HG02588 (cell line): ENCODE measurements at regions not wholly inside any gene's neighbourhood (a gene's known extent, or its start where the extent isn't known, plus 50 kb on each side); places are given as distances from the start of the nearest gene placed in this dataset.

ENCODE experiments used
- ATAC-seq: cut with Tn5 transposase; IDR thresholded peaks from one replicate; pipeline ENCODE4 v1.9.1; 2021; ENCODE audit warnings: mild to moderate bottlenecking, moderate library complexity; ENCODE audit not compliant: unreplicated experiment

DNA sequence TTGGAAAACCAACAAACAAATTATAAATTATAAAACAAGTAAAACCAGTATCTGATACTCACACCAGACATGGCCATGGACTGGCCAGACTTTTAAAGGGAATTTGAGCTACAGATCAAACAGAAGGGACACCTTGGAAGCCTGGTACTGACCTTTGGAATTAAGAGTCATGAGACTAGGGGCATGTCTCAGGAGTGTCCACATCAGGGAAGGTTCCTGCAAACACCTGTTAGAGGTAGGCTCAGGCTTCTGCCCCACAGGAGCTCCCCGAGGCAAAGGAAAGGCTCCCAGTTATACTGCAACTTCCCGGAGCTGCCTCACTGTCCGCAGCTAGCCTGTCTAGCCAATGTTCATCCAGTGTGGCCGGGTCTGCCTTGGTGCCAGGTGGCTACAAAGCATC lies 290.1 kb downstream of the BUD13 start:
- ATAC-seq: no peak

- no peak for ATAC-seq
Observed at GRCh38 chr11:116481126-116481675, 291.6 kb downstream of the BUD13 start.

GRCh38 chr11:116478669-116479668 lies 293.8 kb downstream of the BUD13 start:
- no peak for ATAC-seq

- ATAC-seq: no peak
Observed at GRCh38 chr11:116478205-116478604, 294.6 kb downstream of the BUD13 start.

- no peak for ATAC-seq
Observed at GRCh38 chr11:116473790-116474346, 298.9 kb downstream of the BUD13 start.

GRCh38 chr11:116473206-116473769 lies 299.5 kb downstream of the BUD13 start:
- ATAC-seq: no peak

GRCh38 chr11:116472651-116473050 lies 300.1 kb downstream of the BUD13 start:
- ATAC-seq: no peak

GRCh38 chr11:116471608-116472256 lies 301.1 kb downstream of the BUD13 start:
- no peak for ATAC-seq

DNA sequence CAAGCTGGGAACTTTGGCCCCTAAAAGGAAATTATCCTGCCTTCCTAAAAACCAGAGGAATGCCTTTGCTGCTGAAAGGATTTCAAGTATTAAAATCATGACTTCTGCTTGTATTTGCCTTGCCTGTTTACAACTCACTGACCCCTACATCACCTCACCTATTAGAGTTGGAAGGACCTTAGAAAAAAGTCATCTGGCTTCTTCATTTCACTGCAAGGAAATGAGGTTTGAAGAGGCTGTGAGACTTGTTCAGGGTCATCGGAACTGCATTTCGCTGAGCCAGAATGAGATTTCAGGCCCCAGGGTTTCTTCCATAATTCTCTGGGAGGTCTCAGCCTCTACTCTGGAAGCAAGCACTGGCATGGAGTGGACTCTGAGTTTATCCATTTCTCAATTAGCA lies 304.1 kb downstream of the BUD13 start:
- ATAC-seq: no peak

DNA sequence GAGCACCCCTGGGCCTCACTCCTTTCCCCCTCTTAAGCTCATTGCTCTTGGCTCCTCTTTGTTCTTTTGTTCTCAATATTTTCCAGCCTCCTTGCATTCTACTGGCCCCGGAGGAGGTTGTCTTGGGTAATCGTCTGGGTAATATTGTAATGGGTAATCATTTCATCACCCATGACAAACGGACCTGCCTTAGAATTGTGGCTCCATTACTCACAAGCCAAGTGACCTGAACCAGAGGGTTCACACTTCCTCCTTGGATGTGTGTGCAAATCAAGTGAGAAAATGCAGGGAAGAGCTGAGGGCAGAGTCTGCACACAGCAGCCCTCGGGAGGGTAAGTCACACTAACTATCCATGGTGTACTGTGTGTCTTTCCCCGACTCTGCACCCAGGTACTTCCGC lies 305.0 kb downstream of the BUD13 start:
- ATAC-seq: no peak

GRCh38 chr11:116466801-116467200 lies 306.0 kb downstream of the BUD13 start:
- no peak for ATAC-seq

- no peak for ATAC-seq
Observed at GRCh38 chr11:116466191-116466590, 306.6 kb downstream of the BUD13 start.

DNA sequence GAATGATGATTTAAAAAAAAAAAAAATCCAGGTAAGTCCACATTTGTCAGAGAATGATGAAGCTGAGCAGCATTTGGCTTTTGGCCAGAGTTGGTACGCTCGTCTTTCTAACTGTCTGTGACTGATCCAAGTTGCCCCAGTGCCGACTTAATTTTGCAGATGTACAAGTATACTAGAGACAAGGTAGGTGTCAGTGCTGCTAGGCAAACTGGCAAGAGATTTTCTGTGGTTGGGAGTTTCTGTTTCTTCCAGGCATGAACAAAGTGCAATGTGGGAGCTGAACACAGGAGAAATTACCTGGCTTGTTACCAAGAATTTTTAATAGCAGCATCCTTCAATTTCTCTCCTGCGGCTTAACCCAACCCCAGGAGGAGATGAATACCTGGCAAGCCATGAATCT lies 307.7 kb downstream of the BUD13 start:
- no peak for ATAC-seq

GRCh38 chr11:116461789-116462188 lies 311.0 kb downstream of the BUD13 start:
- ATAC-seq: no peak

DNA sequence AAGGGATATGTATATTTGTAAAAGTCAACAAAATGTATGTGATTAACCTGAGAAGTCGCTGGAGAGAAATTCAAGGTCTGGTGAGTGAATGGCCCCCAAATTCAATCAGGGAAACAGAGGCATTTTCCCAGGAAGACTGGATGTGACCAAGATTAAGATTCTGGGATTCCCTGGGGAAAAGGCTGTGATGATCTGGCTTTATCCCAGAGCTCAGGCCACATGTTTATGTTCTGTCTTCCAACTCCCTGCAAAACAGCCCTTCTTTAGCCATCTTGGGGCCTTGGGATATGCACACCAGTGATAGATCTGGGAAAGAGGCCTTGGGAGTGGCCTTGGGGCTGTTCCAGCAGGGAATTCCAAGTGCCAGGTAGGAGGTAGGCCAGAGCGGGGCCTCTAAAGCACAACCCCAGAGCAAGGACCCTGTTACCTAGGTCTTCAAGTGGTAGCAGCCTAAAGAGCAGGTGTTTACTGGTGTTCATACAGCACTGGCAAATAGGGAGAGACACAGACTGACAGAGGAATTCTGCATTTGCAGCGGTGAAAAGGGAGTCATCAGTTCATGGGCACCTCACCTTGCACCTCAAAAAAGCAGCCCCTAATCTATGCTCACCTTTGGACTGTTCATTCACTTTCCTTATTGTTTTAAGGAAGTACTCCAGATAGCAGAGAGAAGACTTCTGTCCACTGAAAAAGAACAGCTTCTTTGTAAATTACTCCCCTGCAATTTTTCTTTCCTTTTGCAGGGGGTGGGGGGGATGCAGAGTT lies 312.4 kb downstream of the BUD13 start:
- no peak for ATAC-seq

DNA sequence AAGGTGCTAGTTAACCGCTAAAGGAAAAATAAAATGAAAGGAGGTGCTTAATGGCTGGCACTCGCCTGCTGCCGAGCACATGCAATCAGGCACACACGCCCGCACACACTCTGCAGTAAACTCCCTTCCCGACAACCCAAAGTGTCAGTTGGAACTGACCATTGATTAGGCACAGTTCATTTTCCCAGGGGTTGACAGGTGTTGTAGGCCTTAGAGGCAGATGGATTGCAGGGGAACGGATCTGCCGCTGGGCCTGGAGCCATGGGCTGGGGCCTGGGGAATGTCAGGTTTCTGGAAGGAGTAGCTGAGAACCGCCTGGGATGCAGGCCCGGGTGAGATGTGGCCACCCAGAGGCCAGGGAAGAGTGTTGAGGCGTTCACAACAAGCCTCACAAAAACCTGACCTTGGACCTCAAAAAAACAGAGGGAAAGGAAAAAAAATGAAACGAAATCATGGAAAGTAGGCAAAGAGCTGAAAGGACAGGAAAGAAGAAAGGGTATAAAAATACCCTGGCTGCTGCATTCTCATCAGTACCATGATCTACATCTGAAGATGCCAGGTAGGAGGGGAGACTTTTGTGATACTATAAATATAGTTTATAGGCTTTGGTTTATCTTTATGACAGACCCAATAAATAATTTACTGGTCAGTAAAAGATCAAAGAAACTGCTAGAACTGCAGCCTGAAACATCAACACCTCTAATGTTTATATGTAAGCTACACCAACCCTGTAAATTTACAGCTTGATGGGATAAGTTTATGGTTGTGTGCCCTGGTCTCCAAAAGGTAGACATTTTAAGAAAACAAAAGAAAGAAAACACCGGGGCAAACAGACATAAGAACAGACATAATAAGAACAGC lies 313.4 kb downstream of the BUD13 start:
- no peak for ATAC-seq

GRCh38 chr11:116458546-116458945 lies 314.2 kb downstream of the BUD13 start:
- ATAC-seq: no peak

- ATAC-seq: no peak
Observed at GRCh38 chr11:116457336-116458007, 315.3 kb downstream of the BUD13 start.

DNA sequence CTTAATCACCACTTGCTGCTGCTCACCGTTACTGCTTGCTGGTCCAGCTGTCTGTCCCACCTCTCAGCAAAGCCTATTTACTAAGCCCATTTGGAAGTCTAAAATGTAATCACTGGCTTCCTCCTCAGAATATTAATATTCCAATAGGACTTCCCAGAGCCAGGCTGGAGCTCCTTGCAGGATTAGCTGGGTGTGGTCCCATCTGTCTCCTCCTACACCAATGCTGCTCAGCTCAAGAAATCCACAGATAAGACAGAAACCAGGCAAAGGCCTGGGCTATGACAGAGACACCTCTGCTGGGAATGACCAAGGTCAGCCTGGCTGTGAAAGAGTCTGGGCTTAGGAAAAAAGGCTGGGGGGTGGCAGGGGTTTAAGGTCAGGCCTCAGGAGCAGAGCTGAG lies 317.8 kb downstream of the BUD13 start:
- ATAC-seq: no peak
